Loucy (cell line): ENCODE measurements at regions not wholly inside any gene's neighbourhood (a gene's known extent, or its start where the extent isn't known, plus 50 kb on each side); places are given as distances from the start of the nearest gene placed in this dataset.
"Not testable (repeated sequence)": the region's sequence is repeated elsewhere in the genome, so short reads cannot be mapped to it uniquely, and the experiment has no call there.

Source experiments
- EZH2phosphoT487 ChIP-seq: fragments of 200-600 bp; IDR thresholded peaks from 2 replicates; pipeline ENCODE4 v1.6.1; 2018; ENCODE audit warnings: antibody characterized with exemption, mild to moderate bottlenecking, moderate library complexity, borderline replicate concordance
- TF ChIP-seq, protein P1 (sequence below): fragments of 200-600 bp; sonication (generic); conservative IDR thresholded peaks from 2 replicates; pipeline ENCODE4 v1.5.1; 2014; ENCODE audit warnings: mild to moderate bottlenecking, antibody characterized with exemption, low read length

DNA sequence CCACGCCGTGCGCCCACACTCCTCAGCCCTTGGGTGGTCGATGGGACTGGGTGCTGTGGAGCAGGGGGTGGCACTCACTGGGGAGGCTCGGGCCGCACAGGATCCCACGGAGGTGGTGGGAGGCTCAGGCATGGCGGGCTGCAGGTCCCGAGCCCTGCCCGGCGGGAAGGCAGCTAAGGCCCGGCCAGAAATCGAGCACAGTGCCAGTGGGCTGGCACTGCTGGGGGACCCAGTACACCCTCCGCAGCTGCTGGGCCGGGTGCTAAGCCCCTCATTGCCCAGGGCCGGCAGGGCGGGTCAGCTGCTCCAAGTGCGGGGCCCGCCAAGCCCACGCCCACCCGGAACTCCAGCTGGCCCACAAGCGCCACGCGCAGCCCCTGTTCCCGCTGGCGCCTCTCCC is 370.0 kb downstream of the LRATD1 start:
- TF ChIP-seq, protein P1, sequence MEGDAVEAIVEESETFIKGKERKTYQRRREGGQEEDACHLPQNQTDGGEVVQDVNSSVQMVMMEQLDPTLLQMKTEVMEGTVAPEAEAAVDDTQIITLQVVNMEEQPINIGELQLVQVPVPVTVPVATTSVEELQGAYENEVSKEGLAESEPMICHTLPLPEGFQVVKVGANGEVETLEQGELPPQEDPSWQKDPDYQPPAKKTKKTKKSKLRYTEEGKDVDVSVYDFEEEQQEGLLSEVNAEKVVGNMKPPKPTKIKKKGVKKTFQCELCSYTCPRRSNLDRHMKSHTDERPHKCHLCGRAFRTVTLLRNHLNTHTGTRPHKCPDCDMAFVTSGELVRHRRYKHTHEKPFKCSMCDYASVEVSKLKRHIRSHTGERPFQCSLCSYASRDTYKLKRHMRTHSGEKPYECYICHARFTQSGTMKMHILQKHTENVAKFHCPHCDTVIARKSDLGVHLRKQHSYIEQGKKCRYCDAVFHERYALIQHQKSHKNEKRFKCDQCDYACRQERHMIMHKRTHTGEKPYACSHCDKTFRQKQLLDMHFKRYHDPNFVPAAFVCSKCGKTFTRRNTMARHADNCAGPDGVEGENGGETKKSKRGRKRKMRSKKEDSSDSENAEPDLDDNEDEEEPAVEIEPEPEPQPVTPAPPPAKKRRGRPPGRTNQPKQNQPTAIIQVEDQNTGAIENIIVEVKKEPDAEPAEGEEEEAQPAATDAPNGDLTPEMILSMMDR, result not testable (repeated sequence)
- TF ChIP-seq EZH2phosphoT487, result not testable (repeated sequence)
